DOHH2 (cell line): ENCODE measurements at regions not wholly inside any gene's neighbourhood (a gene's known extent, or its start where the extent isn't known, plus 50 kb on each side); places are given as distances from the start of the nearest gene placed in this dataset.

Experiments used
- CTCF ChIP-seq: fragments of 200-600 bp; sonication (generic); IDR thresholded peaks from one replicate; pipeline ENCODE4 v1.5.1; 2014; ENCODE audit warnings: antibody characterized with exemption, mild to moderate bottlenecking, low read depth, low read length; ENCODE audit not compliant: poor library complexity, severe bottlenecking
- EZH2phosphoT487 ChIP-seq: fragments of 200-600 bp; sonication (generic); IDR thresholded peaks from 2 replicates; pipeline ENCODE4 v1.6.1; 2017; ENCODE audit warnings: borderline replicate concordance, mild to moderate bottlenecking, antibody characterized with exemption, low read length, moderate library complexity, mixed read lengths

GRCh38 chrX:76893930-76894329, 466.4 kb downstream of the MAGEE1 start:
- peak; percentile 31 for TF ChIP-seq CTCF
- TF ChIP-seq EZH2phosphoT487 = no peak
